K562 (cell line): ENCODE measurements at regions not wholly inside any gene's neighbourhood (a gene's known extent, or its start where the extent isn't known, plus 50 kb on each side); places are given as distances from the start of the nearest gene placed in this dataset.

Source experiments
- ATAC-seq: fragments of 200-7000 bp; cut with Tn5 transposase; 3 replicates; pipeline ENCODE4 v1.9.1; 2020; ENCODE audit warnings: moderate library complexity
- BruUV-seq: library from RNA; stranded (reverse); fragments of 400-500 nt; replicated peaks from 2 replicates; lab custom pipeline; 2021; lab: Mats Ljungman, UMichigan
- CTCF ChIA-PET: fragments of 300-600 bp; formaldehyde crosslinking; extraction: SDS; loops from one replicate; lab custom pipeline; 2021; ENCODE audit warnings: low intra/inter-chr PET ratio; lab: Yijun Ruan, JAX
- POLR2A ChIA-PET: fragments of 300-600, 350-650 bp; sonication (Branson Sonifier 250); formaldehyde crosslinking; extraction: SDS; loops from one replicate; lab custom pipeline; 2021; ENCODE audit warnings: antibody characterized with exemption, inconsistent platforms; lab: Yijun Ruan, JAX
- DNase-seq, 4 experiments: peaks; one replicate each; pipeline versions ENCODE4 v3.0.0 to v3.0.0-alpha.2; 2011 to 2018; ENCODE audit warnings: low spot score in 3 of 4, mixed read lengths in 3 of 4; ENCODE audit errors: extremely low read depth in 1 of 4
- FAIRE-seq: peaks from 2 replicates; lab custom pipeline; 2011; peaks lifted over from hg19 to GRCh38; lab: Jason Lieb, UNC
- H2AFZ ChIP-seq: 2 replicates; pipeline ENCODE4 v1.6.0; 2011; ENCODE audit warnings: low read depth, low read length, control low read depth, inconsistent platforms
- H3K27ac ChIP-seq: fragments of 200-600 bp; 3 replicates; pipeline ENCODE4 v1.8.0; 2011; ENCODE audit warnings: low read depth, mild to moderate bottlenecking, control low read depth, inconsistent platforms, low read length, moderate library complexity, mixed read lengths; ENCODE audit errors: extremely low read depth
- H3K27me3 ChIP-seq, 2 experiments: fragments of 300-600 bp in 1 of 2; 2 replicates in 1 of 2; 3 replicates in 1 of 2; pipeline versions ENCODE4 v1.6.0 to v1.8.0; 2011; ENCODE audit warnings: inconsistent platforms in 2 of 2, low read length in 2 of 2, mild to moderate bottlenecking in 1 of 2, mixed read lengths in 1 of 2, moderate library complexity in 1 of 2; ENCODE audit not compliant: control insufficient read depth in 2 of 2, insufficient read depth in 2 of 2
- H3K36me3 ChIP-seq: fragments of 300-600 bp; 3 replicates; pipeline ENCODE4 v1.8.0; 2011; ENCODE audit warnings: mild to moderate bottlenecking, low read length, inconsistent platforms; ENCODE audit not compliant: control insufficient read depth, insufficient read depth
- H3K4me1 ChIP-seq, 2 experiments: fragments of 200-600 bp in 1 of 2; replicated peaks in 1 of 2; 2 replicates in 1 of 2; 3 replicates in 1 of 2; pipeline versions ENCODE4 v1.5.1 to v1.8.0; 2011; ENCODE audit warnings: inconsistent platforms in 2 of 2, low read length in 2 of 2, mild to moderate bottlenecking in 1 of 2, mixed read lengths in 1 of 2, moderate library complexity in 1 of 2; ENCODE audit not compliant: control insufficient read depth in 2 of 2, insufficient read depth in 2 of 2
- H3K4me2 ChIP-seq: 2 replicates; pipeline ENCODE4 v1.6.1; 2011; ENCODE audit warnings: low read length, control low read depth, inconsistent platforms, mixed read lengths; ENCODE audit not compliant: insufficient read depth
- H3K4me3 ChIP-seq: fragments of 200-600 bp; sonication (generic), shearing (Covaris generic); 2 replicates; pipeline ENCODE4 v1.5.1; 2016; ENCODE audit warnings: control low read depth, inconsistent platforms
- H3K79me2 ChIP-seq: fragments of 200-600 bp; 3 replicates; pipeline ENCODE4 v1.8.0; 2011; ENCODE audit warnings: low read length, inconsistent platforms; ENCODE audit not compliant: control insufficient read depth, insufficient read depth
- H3K9ac ChIP-seq, 2 experiments: 2 replicates each; pipeline versions ENCODE4 v1.6.0 to v1.6.1; 2011; ENCODE audit warnings: low read depth in 2 of 2, low read length in 2 of 2, control low read depth in 1 of 2, inconsistent platforms in 1 of 2, mild to moderate bottlenecking in 1 of 2, mixed read lengths in 1 of 2; ENCODE audit not compliant: insufficient read depth in 1 of 2
- H3K9me1 ChIP-seq: one replicate; pipeline ENCODE4 v1.6.0; 2011; ENCODE audit warnings: inconsistent platforms, mild to moderate bottlenecking, low read length, moderate library complexity; ENCODE audit not compliant: control insufficient read depth, insufficient read depth
- H3K9me3 ChIP-seq: replicated peaks from 2 replicates; pipeline ENCODE4 v1.5.1; 2011; ENCODE audit warnings: low read depth, low read length, inconsistent platforms; ENCODE audit not compliant: control insufficient read depth, insufficient read depth
- H4K20me1 ChIP-seq: replicated peaks from 2 replicates; pipeline ENCODE4 v1.6.1; 2011; ENCODE audit warnings: low read length, inconsistent platforms, mixed read lengths; ENCODE audit not compliant: control insufficient read depth, insufficient read depth
- CCAR2 ChIP-seq: fragments of 200-400 bp; formaldehyde crosslinking; IDR thresholded peaks from 2 replicates; pipeline ENCODE4 v1.6.1; 2017; ENCODE audit warnings: mild to moderate bottlenecking, low read depth, low read length
- CEBPB ChIP-seq: fragments of 450-650 bp; IDR thresholded peaks from 2 replicates; pipeline ENCODE4 v1.6.1; 2016; ENCODE audit warnings: missing genetic modification characterization, missing compliant biosample characterization
- CSDE1 ChIP-seq, 2 experiments: fragments of 450-650 bp; IDR thresholded peaks; 2 replicates each; pipeline ENCODE4 v1.6.1; 2016; ENCODE audit warnings: mild to moderate bottlenecking in 1 of 2
- DPF2 ChIP-seq: fragments of 450-650 bp; IDR thresholded peaks from 2 replicates; pipeline ENCODE4 v1.6.1; 2016
- ELF4 ChIP-seq: fragments of 450-650 bp; formaldehyde crosslinking; IDR thresholded peaks from 2 replicates; pipeline ENCODE4 v1.4.0; 2022; ENCODE audit warnings: missing genetic modification characterization
- EP300 ChIP-seq: IDR thresholded peaks from 2 replicates; pipeline ENCODE4 v1.6.1; 2012; ENCODE audit warnings: low read length, improper control_type of control experiment
- ETV6 ChIP-seq, 3 experiments: fragments of 150-350 bp in 1 of 3; sonication (generic) in 1 of 3; formaldehyde crosslinking in 1 of 3; IDR thresholded peaks; 2 replicates each; pipeline versions ENCODE4 v1.6.1 to v1.8.0; 2014 to 2022; ENCODE audit warnings: borderline replicate concordance in 2 of 3, low read depth in 2 of 3, antibody characterized with exemption in 1 of 3, low read length in 1 of 3, mild to moderate bottlenecking in 1 of 3, missing genetic modification reagents in 1 of 3
- HDAC2 ChIP-seq: fragments of 450-650 bp; IDR thresholded peaks from 2 replicates; pipeline ENCODE4 v1.6.1; 2016; ENCODE audit warnings: mild to moderate bottlenecking
- KAT7 ChIP-seq: sonication (generic); formaldehyde crosslinking; IDR thresholded peaks from 2 replicates; pipeline ENCODE4 v1.8.0; 2022; ENCODE audit warnings: missing genetic modification reagents, mild to moderate bottlenecking, borderline replicate concordance
- KHSRP ChIP-seq: fragments of 450-650 bp; IDR thresholded peaks from 2 replicates; pipeline ENCODE4 v1.6.1; 2017
- MCM2 ChIP-seq: fragments of 450-650 bp; IDR thresholded peaks from 2 replicates; pipeline ENCODE4 v1.6.1; 2017; ENCODE audit warnings: low read depth, mild to moderate bottlenecking
- MEIS2 ChIP-seq: fragments of 450-650 bp; IDR thresholded peaks from 2 replicates; pipeline ENCODE4 v1.6.1; 2014; ENCODE audit warnings: mild to moderate bottlenecking; ENCODE audit not compliant: partially characterized antibody
- PHB2 ChIP-seq: fragments of 450-650 bp; IDR thresholded peaks from 2 replicates; pipeline ENCODE4 v1.6.1; 2017; ENCODE audit warnings: low read depth
- PHTF2 ChIP-seq: fragments of 250-450 bp; sonication (Bioruptor Pico); IDR thresholded peaks from 2 replicates; pipeline ENCODE4 v1.5.0; 2021; ENCODE audit warnings: mild to moderate bottlenecking
- STAG1 ChIP-seq: sonication (generic); formaldehyde crosslinking; IDR thresholded peaks from 2 replicates; pipeline ENCODE4 v1.5.0; 2020; ENCODE audit warnings: missing genetic modification reagents, borderline replicate concordance
- TGIF2 ChIP-seq: sonication (generic); formaldehyde crosslinking; IDR thresholded peaks from 2 replicates; pipeline ENCODE4 v1.8.1; 2022; ENCODE audit warnings: mild to moderate bottlenecking, missing genetic modification reagents, moderate library complexity
- ZNF121 ChIP-seq: sonication (generic); formaldehyde crosslinking; conservative IDR thresholded peaks from 2 replicates; pipeline ENCODE4 v1.8.0; 2022; ENCODE audit warnings: missing genetic modification reagents
- ZNF134 ChIP-seq: fragments of 250-450 bp; sonication (Bioruptor Pico); conservative IDR thresholded peaks from 2 replicates; pipeline ENCODE4 v1.4.0; 2020
- ZNF316 ChIP-seq: fragments of 450-650 bp; IDR thresholded peaks from 2 replicates; pipeline ENCODE4 v1.6.1; 2016
- ZNF583 ChIP-seq: fragments of 250-450 bp; sonication (Bioruptor Pico); IDR thresholded peaks from 2 replicates; pipeline ENCODE4 v1.4.0; 2020
- ZNF76 ChIP-seq: fragments of 250-450 bp; sonication (Bioruptor Pico); IDR thresholded peaks from 2 replicates; pipeline ENCODE4 v1.4.0; 2020; ENCODE audit warnings: mild to moderate bottlenecking, moderate library complexity, borderline replicate concordance
- ZNF778 ChIP-seq: fragments of 450-650 bp; formaldehyde crosslinking; IDR thresholded peaks from 2 replicates; pipeline ENCODE4 v1.4.0; 2020; ENCODE audit warnings: mild to moderate bottlenecking, moderate library complexity
- WGBS: fragments of 100-300 bp; shearing (Covaris generic); methylation state at CpG from one replicate; pipeline ENCODE4 v1.1.6; 2016; ENCODE audit warnings: low coverage, mixed read lengths; ENCODE audit not compliant: insufficient coverage; ENCODE audit errors: missing lambda C conversion rate; 5-methylcytosine and 5-hydroxymethylcytosine counted together
- in situ Hi-C: fragments of 300-500 bp; cut with MboI; formaldehyde crosslinking; loops from 4 replicates; pipeline ENCODE4 v1.15.0; 2018; ENCODE audit warnings: inconsistent platforms, mixed read lengths
- intact Hi-C: fragments of 100-400 bp; cut with micrococcal nuclease; formaldehyde crosslinking; loops from 2 replicates; pipeline ENCODE4 v1.14.2; 2022
- TF ChIP-seq, protein P1 (sequence below): IDR thresholded peaks from 3 replicates; pipeline ENCODE4 v1.6.1; 2011; ENCODE audit warnings: borderline replicate concordance, mild to moderate bottlenecking, moderate library complexity; ENCODE audit not compliant: insufficient read length; ENCODE audit errors: extremely low read depth
- TF ChIP-seq, protein P2 (sequence below): sonication (generic); formaldehyde crosslinking; IDR thresholded peaks from 2 replicates; pipeline ENCODE4 v1.9.0; 2022; ENCODE audit warnings: mild to moderate bottlenecking, missing genetic modification reagents

DNA sequence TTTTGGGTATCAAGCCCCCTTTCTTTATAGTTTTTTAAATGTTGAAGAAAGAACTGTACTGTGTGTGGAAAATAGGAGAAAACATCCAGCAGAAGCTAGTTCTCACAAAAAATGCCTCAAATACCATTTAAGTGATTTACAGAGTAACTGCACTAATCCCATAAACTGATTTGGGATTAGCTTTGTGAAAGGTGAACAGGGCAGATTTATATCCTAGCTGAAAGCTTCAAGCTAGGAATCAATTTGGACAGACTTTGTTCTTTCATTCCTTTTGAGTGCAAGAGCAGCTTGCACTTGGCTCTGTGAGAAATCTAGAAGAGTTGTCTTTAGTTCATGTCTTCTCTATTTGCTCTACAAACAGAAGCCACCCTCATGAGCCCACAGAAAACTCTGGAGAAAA, 183.9 kb upstream of the VRK2 start (continued):
- TF ChIP-seq CCAR2 (no peak), EP300 (no peak), PHB2 (no peak), DPF2 (no peak), CSDE1 (IDR thresholded peaks at IDR 0.05) (no peak), ZNF316 (no peak), CEBPB (tag) (no peak), ZNF76 (CRISPR knock-in tag) (no peak)
- TF ChIP-seq, protein P1, sequence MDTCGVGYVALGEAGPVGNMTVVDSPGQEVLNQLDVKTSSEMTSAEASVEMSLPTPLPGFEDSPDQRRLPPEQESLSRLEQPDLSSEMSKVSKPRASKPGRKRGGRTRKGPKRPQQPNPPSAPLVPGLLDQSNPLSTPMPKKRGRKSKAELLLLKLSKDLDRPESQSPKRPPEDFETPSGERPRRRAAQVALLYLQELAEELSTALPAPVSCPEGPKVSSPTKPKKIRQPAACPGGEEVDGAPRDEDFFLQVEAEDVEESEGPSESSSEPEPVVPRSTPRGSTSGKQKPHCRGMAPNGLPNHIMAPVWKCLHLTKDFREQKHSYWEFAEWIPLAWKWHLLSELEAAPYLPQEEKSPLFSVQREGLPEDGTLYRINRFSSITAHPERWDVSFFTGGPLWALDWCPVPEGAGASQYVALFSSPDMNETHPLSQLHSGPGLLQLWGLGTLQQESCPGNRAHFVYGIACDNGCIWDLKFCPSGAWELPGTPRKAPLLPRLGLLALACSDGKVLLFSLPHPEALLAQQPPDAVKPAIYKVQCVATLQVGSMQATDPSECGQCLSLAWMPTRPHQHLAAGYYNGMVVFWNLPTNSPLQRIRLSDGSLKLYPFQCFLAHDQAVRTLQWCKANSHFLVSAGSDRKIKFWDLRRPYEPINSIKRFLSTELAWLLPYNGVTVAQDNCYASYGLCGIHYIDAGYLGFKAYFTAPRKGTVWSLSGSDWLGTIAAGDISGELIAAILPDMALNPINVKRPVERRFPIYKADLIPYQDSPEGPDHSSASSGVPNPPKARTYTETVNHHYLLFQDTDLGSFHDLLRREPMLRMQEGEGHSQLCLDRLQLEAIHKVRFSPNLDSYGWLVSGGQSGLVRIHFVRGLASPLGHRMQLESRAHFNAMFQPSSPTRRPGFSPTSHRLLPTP = no peak
- TF ChIP-seq, protein P2, sequence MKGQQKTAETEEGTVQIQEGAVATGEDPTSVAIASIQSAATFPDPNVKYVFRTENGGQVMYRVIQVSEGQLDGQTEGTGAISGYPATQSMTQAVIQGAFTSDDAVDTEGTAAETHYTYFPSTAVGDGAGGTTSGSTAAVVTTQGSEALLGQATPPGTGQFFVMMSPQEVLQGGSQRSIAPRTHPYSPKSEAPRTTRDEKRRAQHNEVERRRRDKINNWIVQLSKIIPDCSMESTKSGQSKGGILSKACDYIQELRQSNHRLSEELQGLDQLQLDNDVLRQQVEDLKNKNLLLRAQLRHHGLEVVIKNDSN (CRISPR knock-in tag) = no peak

DNA sequence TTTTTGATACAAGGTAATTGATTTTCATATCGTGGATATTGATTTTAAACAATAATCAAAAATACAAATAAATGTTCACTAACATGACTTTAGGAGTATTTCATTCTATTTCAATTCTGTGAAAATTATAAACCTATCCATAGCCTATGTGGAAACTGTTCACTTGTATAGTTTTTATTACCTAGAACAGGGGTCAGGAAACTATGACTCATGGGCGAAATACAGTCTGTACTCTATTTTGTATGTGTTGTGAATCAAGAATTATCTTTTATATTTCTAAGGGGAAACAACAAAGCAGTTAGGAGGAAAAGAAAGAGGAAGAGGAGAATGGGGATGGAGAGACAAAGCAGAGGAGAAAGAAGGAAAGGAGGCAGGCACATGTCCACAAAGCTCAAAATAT, 181.7 kb upstream of the VRK2 start:
- ATAC-seq (no peak), DNase-seq (no peak), FAIRE-seq (no peak)
- Histone ChIP-seq H3K79me2 (no peaks in the 10 kb centered on the region), H3K36me3 (no peaks in the 10 kb centered on the region), H3K9ac (no peak overlapping the region), H4K20me1 (no peaks in the 10 kb centered on the region), H3K4me1 (no peaks in the 10 kb centered on the region), H3K9me3 (no peaks in the 10 kb centered on the region), H3K27ac (no peak overlapping the region), H3K27me3 (no peaks in the 10 kb centered on the region), H3K9me1 (no peaks in the 10 kb centered on the region), H3K4me2 (no peak overlapping the region), H2AFZ (no peak overlapping the region), H3K4me3 (no peak overlapping the region)
- WGBS = 5% methylated on average over 2 of the region's 2 CpGs
- CTCF ChIA-PET = no interaction called here
- POLR2A ChIA-PET = no interaction called here
- in situ Hi-C loops (no loop called here), intact Hi-C loops (no loop called here)
- no TSS peak for BruUV-seq
- no peak for TF ChIP-seq MEIS2
- no peak for TF ChIP-seq TGIF2 (CRISPR knock-in tag)
- TF ChIP-seq PHTF2 = no peak
- no peak for TF ChIP-seq HDAC2
- no peak for TF ChIP-seq ZNF134 (CRISPR knock-in tag)
- no peak for TF ChIP-seq KAT7
- no peak for TF ChIP-seq MCM2
- no peak for TF ChIP-seq ZNF778 (CRISPR knock-in tag)
- TF ChIP-seq STAG1 (CRISPR knock-in tag) = no peak
- no peak for TF ChIP-seq ZNF121 (CRISPR knock-in tag)
- TF ChIP-seq ZNF583 = no peak
- TF ChIP-seq KHSRP = no peak
- no peak for TF ChIP-seq ETV6 (IDR thresholded peaks at IDR 0.05; ENCODE audit: borderline replicate concordance in 1 of 2, low read depth in 2 of 2, low read length in 1 of 2)
- no peak for TF ChIP-seq ETV6 (CRISPR knock-in tag; IDR thresholded peaks at IDR 0.05; ENCODE audit: borderline replicate concordance)
- no peak for TF ChIP-seq ELF4 (CRISPR knock-in tag)
